HG02759 (cell line): ENCODE measurements at regions not wholly inside any gene's neighbourhood (a gene's known extent, or its start where the extent isn't known, plus 50 kb on each side); places are given as distances from the start of the nearest gene placed in this dataset.

Experiments used
- ATAC-seq: cut with Tn5 transposase; IDR thresholded peaks from one replicate; pipeline ENCODE4 v1.9.1; 2021; ENCODE audit warnings: mild to moderate bottlenecking, moderate library complexity; ENCODE audit not compliant: unreplicated experiment

- ATAC-seq: no peak
These were observed 670.2 kb downstream of the SEMA5A start for GRCh38 chr5:8875722-8876121.

- no peak for ATAC-seq
These were observed 666.6 kb downstream of the SEMA5A start for GRCh38 chr5:8879248-8879647.

- ATAC-seq: no peak
These were observed 661.8 kb downstream of the SEMA5A start for GRCh38 chr5:8884029-8884428.

DNA sequence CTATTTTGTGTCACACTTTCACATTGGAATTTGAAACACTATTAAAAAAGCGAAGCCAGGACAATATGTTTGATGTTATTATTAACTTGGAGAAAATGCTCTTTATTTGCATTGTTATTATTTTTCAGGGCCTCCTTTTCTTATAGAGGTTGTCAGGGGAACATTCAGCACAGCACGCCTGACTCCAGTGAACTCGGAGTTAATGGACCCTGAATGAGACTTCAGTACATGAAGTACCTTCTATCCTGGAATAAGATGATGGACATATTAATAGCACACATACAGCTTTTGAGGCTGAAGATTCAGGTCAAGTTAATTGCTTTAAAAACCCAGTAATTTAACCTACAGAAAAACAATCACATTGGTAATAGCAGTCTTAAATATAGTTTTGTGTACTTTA, 652.9 kb downstream of the SEMA5A start:
- ATAC-seq: no peak

GRCh38 chr5:8894031-8894430, 651.8 kb downstream of the SEMA5A start:
- no peak for ATAC-seq

GRCh38 chr5:8895062-8895461, 650.8 kb downstream of the SEMA5A start:
- no peak for ATAC-seq

- no peak for ATAC-seq
These were observed 650.3 kb downstream of the SEMA5A start for GRCh38 chr5:8895599-8895998.

DNA sequence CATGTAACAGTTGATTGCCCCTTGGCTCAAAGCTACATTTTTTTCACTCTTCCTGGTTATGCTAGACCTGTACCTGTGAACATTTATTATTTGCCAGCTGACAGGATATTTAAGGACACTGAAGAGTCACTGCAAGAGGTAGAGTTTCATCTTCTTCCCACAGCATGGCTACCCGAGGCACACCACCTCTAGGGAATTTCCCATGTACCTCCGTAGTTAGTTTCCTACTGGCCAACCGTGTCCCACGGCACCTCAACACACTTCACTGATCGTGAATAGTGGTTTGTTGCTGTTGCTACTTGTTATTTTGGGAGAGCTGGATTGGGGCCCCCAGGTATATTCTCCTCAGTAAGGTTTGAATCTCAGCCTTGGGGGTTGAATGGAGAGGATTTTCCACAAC, 648.6 kb downstream of the SEMA5A start:
- no peak for ATAC-seq

GRCh38 chr5:8905021-8905420, 640.9 kb downstream of the SEMA5A start:
- ATAC-seq: no peak

GRCh38 chr5:8906303-8906967, 639.4 kb downstream of the SEMA5A start:
- no peak for ATAC-seq

- peak; percentile 3 for ATAC-seq
These were observed 638.6 kb downstream of the SEMA5A start for GRCh38 chr5:8907168-8907868.

DNA sequence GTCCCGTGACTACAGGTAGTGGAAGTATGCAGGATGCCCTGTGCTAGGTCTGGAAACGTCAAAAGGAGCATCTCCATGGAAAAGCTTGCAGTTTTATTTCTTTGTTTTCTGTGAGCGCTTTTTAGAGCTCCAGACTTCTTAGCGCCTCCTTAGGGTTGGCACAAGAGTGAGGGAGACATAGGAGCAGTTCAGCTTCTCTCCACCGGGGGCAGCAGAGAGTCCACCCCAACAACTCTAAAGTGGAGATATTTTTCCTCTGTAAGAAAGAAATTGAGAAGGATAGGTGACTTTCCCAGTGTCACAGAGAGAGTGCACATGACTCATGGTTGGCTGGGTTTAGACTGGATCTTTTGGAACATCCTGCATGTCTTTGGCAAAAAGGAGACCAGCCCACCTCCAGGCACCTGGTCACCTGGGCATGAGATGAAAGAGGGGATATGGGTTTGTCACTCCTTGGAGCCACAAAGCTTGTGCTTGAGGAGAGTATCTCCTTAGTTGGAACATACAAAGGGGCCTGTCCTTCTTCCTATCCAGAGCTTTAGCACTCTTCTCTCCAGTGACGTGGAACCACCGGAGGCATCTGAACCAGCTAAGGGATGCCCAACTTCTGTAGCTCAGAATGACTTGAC, 637.7 kb downstream of the SEMA5A start:
- peak; percentile 93 for ATAC-seq

GRCh38 chr5:8912106-8912505, 633.8 kb downstream of the SEMA5A start:
- no peak for ATAC-seq

DNA sequence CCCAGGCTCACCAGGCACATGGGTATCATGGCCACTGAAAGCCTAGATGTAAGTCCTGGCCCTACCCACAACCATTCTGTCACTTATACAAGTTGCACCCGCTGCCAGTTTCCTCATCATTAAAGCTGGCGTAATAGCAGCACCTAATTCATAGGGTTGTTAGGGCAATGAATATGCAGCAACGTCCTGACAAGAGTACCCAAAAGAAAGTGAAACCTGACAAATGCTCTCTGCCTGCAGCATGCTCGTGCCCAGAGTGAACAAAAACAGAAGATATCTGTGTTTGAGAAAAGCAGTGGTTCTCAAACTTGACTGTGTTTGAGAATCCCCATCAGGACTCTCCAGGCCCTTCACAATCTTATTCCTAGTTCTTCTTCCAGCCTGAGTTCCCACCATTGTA, 632.4 kb downstream of the SEMA5A start:
- ATAC-seq: no peak

GRCh38 chr5:8919096-8919495, 626.8 kb downstream of the SEMA5A start:
- no peak for ATAC-seq

DNA sequence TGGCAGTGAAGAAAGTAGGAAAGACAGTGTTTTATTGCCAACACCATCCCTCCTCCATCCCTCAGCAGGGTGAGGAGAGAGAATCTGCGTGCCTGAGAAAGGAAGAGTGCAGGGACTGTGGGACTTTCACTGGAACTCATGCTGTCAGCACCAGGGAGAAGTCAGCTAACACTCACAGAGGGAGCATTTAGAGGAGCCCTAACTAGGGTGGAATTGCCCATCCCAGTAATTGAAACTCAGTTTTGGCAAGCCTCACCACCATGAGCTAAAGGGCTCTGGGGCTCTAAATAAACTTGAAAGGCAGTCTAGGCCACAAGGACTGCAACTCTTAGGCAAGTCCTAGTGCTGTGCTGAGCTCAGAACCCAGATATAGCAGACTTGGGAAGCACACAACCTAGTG, 622.3 kb downstream of the SEMA5A start:
- no peak for ATAC-seq

DNA sequence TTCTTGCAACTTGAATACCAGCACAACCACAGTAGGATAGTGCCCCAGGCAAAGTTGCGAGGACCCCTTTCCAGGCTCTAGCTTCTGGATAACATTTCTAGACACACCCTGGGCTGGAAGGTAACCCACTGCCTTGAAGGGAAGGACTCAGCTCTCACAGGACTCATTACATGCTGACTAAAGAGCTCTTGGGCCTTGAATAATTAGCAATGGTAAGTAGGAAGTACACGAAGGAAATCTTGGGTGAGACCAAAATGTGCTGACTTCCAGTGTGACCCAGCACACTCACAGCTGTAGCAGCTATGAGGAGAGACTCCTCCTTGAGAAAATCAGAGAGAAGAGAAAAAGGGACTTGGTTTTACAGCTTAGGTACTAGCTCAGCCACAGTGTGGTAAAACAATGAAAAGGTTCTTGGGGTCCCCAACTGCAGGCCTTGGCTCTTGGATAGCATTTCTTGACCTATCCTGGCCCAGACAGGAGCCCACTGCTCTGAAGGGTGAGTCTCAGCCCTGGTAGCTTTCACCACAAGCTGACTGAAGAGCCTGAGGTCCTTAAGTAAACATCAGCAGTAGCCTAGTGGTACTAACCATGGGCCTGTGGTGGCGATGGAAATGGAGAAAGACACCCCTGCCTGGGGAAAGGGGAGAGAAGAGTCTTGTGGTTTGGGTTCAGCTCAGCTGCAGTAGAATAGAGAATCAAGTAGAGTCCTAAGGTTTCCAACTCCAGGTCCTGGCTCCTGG, 621.7 kb downstream of the SEMA5A start:
- no peak for ATAC-seq

DNA sequence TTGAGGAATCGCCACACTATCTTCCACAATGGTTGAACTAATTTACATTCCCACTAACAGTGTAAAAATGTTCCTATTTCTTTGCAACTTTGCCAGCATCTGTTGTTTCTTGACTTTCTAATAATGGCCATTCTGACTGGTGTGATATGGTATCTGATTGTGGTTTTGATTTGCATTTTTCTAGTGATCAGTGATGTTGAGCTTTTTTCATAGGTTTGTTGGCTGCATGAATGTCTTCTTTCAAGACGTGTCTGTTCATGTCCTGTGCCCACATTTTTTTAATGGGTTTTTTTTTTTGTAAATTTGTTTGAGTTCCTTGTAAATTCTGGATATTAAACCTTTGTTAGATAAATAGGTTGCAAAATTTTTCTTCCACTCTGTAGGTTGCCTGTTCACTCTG, 615.9 kb downstream of the SEMA5A start:
- no peak for ATAC-seq

- no peak for ATAC-seq
These were observed 611.4 kb downstream of the SEMA5A start for GRCh38 chr5:8934455-8934854.

GRCh38 chr5:8940934-8941333, 604.9 kb downstream of the SEMA5A start:
- ATAC-seq: no peak

DNA sequence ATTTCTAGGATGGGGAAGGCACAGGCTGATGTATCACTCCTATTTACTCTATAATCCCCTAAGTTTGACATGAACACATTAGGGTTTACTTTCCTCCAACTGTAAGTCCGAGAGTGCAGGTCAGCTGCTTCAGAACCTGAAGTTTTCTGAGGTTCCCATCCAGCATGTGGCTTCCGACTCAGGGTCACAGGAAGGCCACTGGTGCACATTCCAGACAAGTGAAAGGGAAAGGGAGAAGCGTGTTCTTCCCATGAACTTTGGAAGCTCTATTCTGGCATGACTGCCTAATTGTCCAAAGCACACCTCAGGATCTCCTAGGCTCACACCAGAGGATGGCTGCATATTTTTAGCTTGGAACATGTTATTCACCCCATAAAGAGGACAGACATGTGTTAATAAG, 602.6 kb downstream of the SEMA5A start:
- ATAC-seq: no peak

DNA sequence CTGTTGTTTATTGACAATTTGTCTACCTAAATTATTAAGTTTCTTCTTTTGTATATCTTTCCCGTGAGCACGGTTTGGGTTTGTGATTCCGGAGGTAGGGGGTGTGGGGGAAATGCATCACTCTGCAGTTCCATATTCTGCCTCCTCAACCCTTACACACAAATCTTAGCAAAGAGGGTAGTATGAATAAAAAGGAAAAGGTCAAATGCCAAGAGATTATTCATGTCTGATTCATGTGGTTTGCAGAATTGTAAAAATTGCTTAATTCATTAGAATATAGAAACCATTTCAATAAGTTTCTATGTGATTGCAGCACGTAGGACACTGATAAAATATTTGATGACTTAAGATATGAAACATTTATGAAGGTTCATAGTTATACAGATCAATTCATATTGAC, 601.9 kb downstream of the SEMA5A start:
- ATAC-seq: no peak
